Fibroblast of skin of right biceps (primary cell): ENCODE measurements at regions not wholly inside any gene's neighbourhood (a gene's known extent, or its start where the extent isn't known, plus 50 kb on each side); places are given as distances from the start of the nearest gene placed in this dataset.
"Not testable (repeated sequence)": the region's sequence is repeated elsewhere in the genome, so short reads cannot be mapped to it uniquely, and the experiment has no call there.

ENCODE experiments used
- DNase-seq: peaks from one replicate; pipeline ENCODE4 v3.0.0-alpha.2; 2013

DNA sequence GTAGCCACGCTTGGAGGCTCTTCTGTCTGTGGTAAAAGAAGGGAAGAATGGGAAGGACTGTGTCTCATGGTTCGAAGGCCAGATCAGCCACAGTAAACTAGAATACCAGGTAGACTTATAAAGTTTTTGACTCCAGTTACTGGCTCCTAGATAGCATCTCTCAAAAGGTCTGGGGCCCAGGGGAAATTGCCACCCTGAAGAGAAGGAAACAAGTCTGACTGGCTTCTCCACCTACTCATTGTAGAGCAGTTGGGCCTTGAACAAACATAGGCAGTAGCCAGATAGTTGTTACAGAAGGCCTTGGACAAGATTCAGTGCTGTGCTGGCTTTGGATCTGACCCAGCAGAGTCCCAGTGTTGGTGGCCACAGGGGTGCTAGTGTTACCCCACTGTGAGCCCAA is 890.4 kb downstream of the EFNA5 start:
- DNase-seq: no peak

DNA sequence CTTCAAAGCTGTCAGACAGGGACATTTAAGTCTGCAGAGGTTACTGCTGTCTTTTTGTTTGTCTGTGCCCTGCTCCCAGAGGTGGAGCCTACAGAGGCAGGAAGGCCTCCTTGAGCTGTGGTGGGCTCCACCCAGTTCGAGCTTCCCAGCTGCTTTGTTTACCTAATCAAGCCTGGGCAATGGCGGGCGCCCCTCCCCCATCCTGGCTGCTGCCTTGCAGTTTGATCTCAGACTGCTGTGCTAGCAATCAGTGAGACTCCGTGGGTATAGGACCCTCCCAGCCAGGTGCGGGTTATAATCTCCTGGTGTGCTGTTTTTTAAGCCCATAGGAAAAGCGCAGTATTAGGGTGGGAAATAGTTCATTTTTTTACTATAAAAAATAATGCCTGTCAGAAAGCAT is 894.2 kb downstream of the EFNA5 start:
- DNase-seq: not testable (repeated sequence)

DNA sequence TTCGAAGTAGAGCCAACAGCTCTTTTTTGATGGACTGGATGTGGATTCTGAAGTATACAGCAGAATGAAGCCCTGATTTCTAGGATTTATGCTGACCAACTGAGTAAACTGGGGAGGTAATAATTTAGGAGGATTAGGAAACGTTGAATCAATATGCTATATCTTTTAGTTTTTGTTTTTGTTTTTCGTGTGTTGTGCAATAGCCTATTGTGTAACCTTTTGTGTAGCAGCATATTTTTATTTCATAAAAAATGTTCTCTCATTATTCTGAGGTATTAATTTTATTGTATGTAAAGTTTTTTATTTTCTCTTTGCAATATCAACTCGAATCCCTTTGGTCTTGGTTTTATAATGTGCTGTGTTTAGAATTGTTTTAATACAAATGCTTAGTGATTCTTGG is 902.3 kb downstream of the EFNA5 start:
- DNase-seq: no peak

- DNase-seq: peak; percentile 9
These were observed 903.8 kb downstream of the EFNA5 start for GRCh38 chr5:106766916-106767315.

GRCh38 chr5:106759581-106759980 is 911.2 kb downstream of the EFNA5 start:
- peak; percentile 53 for DNase-seq

GRCh38 chr5:106759152-106759551 is 911.6 kb downstream of the EFNA5 start:
- DNase-seq: no peak

DNA sequence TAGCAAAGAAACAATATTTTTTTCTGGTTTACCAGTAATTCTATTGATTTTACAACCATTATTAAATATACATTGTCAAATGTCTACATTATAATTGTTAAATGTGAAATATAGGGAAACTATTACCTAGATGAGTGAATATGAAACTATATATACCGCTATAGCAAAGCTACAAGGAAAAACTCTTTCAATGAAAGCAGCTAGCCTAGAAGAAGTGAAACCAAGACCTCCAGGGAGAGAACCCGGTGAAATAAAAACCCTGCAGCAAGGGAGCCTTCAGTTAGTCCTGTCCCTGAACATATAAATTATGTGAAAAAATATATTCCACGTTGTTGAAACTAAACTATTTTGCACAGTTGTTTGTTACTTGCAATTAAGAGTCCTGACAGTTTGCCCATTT is 913.1 kb downstream of the EFNA5 start:
- no peak for DNase-seq

GRCh38 chr5:106755789-106756188 is 914.9 kb downstream of the EFNA5 start:
- DNase-seq: no peak

DNA sequence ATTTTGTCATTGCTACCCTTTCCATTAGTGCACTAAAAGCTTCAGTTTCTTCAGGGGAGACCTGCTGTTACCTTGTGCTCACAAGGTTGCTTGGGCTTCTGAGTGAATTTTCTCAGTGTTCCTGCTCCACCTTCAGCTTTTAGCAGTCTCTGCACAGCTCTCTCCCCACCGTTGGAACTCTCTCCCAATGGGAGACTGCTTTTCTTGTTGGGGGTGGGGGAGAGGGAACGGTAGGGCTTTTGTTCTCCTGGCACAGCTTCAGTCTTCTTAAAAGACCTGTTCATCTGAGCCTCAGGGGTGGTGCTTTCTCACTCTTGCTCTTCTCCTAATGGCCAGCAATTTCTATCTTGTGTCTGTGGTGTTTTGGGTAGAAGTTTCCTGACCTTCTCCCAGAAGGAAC is 915.7 kb downstream of the EFNA5 start:
- DNase-seq: no peak

DNA sequence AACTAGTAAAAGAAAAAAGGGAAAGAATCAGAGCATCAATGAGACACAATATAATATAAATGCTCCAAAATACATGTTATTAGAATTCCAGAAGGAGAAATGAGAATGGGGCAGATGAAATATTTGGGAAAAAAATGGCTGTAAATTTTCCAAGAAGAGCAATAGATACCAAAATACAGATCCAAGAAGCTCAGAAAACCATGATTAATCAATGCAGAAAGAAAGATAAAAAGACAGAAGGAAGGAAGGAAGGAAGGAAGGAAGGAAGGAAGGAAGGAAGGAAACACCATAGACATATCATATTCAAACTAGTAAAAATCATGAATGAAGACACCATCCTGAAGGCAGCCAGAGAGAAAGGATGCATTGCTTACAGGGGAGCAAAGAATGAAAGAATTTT is 920.9 kb downstream of the EFNA5 start:
- no peak for DNase-seq

- no peak for DNase-seq
These were observed 931.6 kb downstream of the EFNA5 start for GRCh38 chr5:106739127-106739526.

DNA sequence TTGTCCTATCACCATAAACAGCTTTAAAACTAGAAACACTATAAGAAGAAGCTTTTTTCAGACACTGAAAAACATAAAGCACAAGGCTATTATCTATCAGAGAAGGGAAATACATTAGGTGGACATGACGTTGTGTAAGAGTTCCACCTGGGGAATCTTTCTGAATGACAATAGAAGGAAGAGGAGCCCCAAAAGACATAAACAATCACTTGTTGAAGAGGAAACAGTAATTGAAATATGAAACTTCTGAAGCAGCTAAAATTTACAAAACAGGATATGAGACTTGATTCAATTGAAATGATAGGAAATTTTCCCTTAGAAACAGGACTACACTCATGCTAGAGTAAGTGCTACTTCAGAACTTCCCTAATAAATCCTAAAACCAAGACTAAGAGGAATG is 933.6 kb downstream of the EFNA5 start:
- no peak for DNase-seq

GRCh38 chr5:106732624-106733023 is 938.1 kb downstream of the EFNA5 start:
- DNase-seq: no peak

- no peak for DNase-seq
These were observed 939.8 kb downstream of the EFNA5 start for GRCh38 chr5:106730912-106731311.

- DNase-seq: no peak
These were observed 940.2 kb downstream of the EFNA5 start for GRCh38 chr5:106730506-106730905.

DNA sequence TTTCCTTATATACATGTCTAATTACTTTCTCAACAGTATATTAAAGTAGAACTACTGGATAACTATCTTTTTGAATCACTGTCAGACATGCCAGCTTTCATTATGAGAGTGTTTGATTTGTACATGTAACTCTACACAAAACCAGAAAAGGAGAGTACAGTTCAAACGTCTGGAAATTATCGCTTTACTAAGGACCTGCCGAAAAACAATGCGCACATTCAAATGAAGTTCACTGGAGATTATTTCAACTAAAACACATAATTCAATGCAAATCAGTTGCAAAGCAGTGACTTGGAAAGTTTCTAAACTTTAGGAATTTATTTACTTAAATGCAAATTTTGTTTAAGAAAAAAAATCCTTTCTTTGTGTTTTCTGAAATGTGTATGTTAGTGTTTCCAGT is 942.5 kb downstream of the EFNA5 start:
- DNase-seq: no peak

DNA sequence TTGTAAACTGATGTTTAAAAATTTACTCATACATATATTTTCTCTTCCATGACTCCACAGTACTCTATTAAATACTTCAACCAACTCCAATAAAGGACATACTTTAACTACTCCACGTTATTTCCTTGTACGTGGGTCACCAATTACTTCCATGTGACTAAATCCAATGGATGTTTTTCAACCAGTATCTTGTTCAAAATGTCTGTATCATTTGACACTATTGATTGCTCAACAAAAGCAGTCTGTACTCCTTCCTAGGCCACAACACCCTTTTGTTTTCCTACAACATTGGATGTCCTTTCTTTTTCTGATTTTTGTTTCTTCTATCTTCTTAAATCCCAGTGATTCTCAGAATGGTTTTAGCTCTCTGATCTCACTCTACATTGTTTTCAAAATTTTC is 943.7 kb downstream of the EFNA5 start:
- DNase-seq: no peak

DNA sequence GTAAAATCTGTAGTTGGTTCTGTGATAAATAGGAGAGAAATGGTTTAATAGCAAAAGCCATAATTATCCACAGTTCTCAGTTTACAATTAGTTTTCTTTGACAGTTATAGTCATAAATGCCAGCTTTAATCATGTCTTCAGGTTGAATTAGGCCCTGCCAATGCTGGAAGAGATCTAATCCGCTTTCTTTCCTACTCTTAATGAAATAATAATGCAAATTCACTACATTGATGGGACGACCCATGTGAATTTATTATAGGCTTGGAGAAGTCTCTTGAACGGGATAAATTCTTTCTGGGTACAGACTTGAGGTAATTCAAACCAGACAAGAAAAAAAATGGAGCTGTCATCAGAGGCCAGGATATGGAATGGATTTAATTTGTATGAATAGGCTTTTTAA is 950.4 kb downstream of the EFNA5 start:
- DNase-seq: no peak

GRCh38 chr5:106699796-106700195 is 970.9 kb downstream of the EFNA5 start:
- DNase-seq: peak; percentile 31

GRCh38 chr5:106699198-106699597 is 971.5 kb downstream of the EFNA5 start:
- DNase-seq: no peak

DNA sequence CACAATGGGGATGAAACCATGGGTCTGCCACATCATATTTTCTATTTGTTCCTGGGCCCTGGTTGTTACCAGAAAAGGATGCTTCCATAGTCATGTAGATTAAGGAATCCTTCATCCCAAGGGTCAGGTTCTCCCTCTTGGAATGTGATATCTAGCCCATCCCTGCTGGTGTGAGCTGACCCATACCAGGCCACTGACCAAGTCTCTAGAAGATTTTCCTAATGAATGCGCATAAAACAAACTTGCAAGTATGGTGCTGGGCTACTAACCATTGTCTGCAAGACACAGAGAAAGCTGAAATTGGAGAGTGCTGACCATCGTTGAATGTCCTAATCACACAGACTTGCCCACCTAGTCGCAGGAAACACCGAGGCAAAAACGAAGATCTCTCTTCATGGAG is 972.6 kb downstream of the EFNA5 start:
- DNase-seq: no peak

GRCh38 chr5:106691701-106692100 is 979.0 kb downstream of the EFNA5 start:
- DNase-seq: no peak

GRCh38 chr5:106690585-106690984 is 980.2 kb downstream of the EFNA5 start:
- DNase-seq: no peak

DNA sequence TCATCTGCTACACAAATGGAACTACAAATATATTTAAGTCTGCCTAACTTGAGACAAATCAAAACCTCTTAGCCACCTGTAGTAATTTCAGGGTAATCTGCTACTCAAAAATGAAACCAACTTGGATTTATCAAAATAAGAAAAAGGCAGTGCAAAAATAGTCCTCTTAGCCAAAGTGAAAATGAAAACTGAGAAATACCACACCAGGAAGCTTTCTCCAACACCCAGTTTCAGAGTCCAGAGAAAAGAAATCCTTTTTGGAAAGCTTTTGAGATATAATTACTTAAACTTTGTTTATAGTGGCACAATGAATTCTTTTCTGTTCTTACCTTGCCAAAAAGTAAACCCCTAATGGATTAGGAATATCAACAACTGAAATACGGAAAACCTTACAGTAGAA is 990.4 kb downstream of the EFNA5 start:
- no peak for DNase-seq

- DNase-seq: no peak
These were observed 993.7 kb downstream of the EFNA5 start for GRCh38 chr5:106677057-106677456.

- DNase-seq: no peak
These were observed 995.0 kb downstream of the EFNA5 start for GRCh38 chr5:106675687-106676086.
